DMS153 treated with DMSO at 0.1 percent for 48 hours (cell line): ENCODE measurements at regions not wholly inside any gene's neighbourhood (a gene's known extent, or its start where the extent isn't known, plus 50 kb on each side); places are given as distances from the start of the nearest gene placed in this dataset.

Experiments used
- DNase-seq: peaks from one replicate; lab custom pipeline; 2025; ENCODE audit not compliant: unreplicated experiment; lab: John Stamatoyannopoulos, UW

GRCh38 chr3:66672830-66673229 lies 172.0 kb upstream of the LRIG1 start:
- DNase-seq, result no peak

- no peak for DNase-seq
Observed at GRCh38 chr3:66673293-66673692, 172.5 kb upstream of the LRIG1 start.

- no peak for DNase-seq
Observed at GRCh38 chr3:66675366-66675765, 174.5 kb upstream of the LRIG1 start.

- DNase-seq, result no peak
Observed at GRCh38 chr3:66692042-66692765, 191.4 kb upstream of the LRIG1 start.

- no peak for DNase-seq
Observed at GRCh38 chr3:66692766-66693150, 191.9 kb upstream of the LRIG1 start.

- DNase-seq, result no peak
Observed at GRCh38 chr3:66693461-66694031, 192.7 kb upstream of the LRIG1 start.

- DNase-seq, result no peak
Observed at GRCh38 chr3:66702126-66702525, 201.3 kb upstream of the LRIG1 start.

GRCh38 chr3:66703501-66703900 lies 202.7 kb upstream of the LRIG1 start:
- DNase-seq, result no peak

- no peak for DNase-seq
Observed at GRCh38 chr3:66705076-66705475, 204.3 kb upstream of the LRIG1 start.

- no peak for DNase-seq
Observed at GRCh38 chr3:66706890-66707289, 206.1 kb upstream of the LRIG1 start.

- no peak for DNase-seq
Observed at GRCh38 chr3:66709532-66709931, 208.7 kb upstream of the LRIG1 start.

GRCh38 chr3:66712210-66712609 lies 211.4 kb upstream of the LRIG1 start:
- no peak for DNase-seq

- no peak for DNase-seq
Observed at GRCh38 chr3:66713921-66714320, 213.1 kb upstream of the LRIG1 start.

GRCh38 chr3:66715806-66716205 lies 215.0 kb upstream of the LRIG1 start:
- DNase-seq, result no peak

- DNase-seq, result no peak
Observed at GRCh38 chr3:66717806-66718205, 217.0 kb upstream of the LRIG1 start.

GRCh38 chr3:66719796-66720356 lies 219.1 kb upstream of the LRIG1 start:
- no peak for DNase-seq

- no peak for DNase-seq
Observed at GRCh38 chr3:66720508-66720907, 219.7 kb upstream of the LRIG1 start.

GRCh38 chr3:66722675-66723074 lies 221.9 kb upstream of the LRIG1 start:
- DNase-seq, result no peak

- no peak for DNase-seq
Observed at GRCh38 chr3:66723231-66723630, 222.4 kb upstream of the LRIG1 start.

GRCh38 chr3:66729687-66730393 lies 229.0 kb upstream of the LRIG1 start:
- no peak for DNase-seq

GRCh38 chr3:66738625-66739365 lies 238.0 kb upstream of the LRIG1 start:
- no peak for DNase-seq
